GM19372 (cell line): ENCODE measurements at regions not wholly inside any gene's neighbourhood (a gene's known extent, or its start where the extent isn't known, plus 50 kb on each side); places are given as distances from the start of the nearest gene placed in this dataset.
"Not testable (repeated sequence)": the region's sequence is repeated elsewhere in the genome, so short reads cannot be mapped to it uniquely, and the experiment has no call there.

Experiments used
- ATAC-seq: cut with Tn5 transposase; IDR thresholded peaks from one replicate; pipeline ENCODE4 v1.9.1; 2021; ENCODE audit warnings: mild to moderate bottlenecking, low read depth, moderate library complexity; ENCODE audit not compliant: unreplicated experiment

- no peak for ATAC-seq
Observed at GRCh38 chr7:32694182-32694581, 197.4 kb downstream of the KBTBD2 start.

GRCh38 chr7:32691965-32692815, 196.9 kb downstream of the AVL9 start:
- peak; percentile 77 for ATAC-seq

GRCh38 chr7:32688092-32688491, 192.8 kb downstream of the AVL9 start:
- ATAC-seq = not testable (repeated sequence)

GRCh38 chr7:32681174-32681518, 185.9 kb downstream of the AVL9 start:
- ATAC-seq = no peak

GRCh38 chr7:32680259-32681173, 185.2 kb downstream of the AVL9 start:
- ATAC-seq = no peak

DNA sequence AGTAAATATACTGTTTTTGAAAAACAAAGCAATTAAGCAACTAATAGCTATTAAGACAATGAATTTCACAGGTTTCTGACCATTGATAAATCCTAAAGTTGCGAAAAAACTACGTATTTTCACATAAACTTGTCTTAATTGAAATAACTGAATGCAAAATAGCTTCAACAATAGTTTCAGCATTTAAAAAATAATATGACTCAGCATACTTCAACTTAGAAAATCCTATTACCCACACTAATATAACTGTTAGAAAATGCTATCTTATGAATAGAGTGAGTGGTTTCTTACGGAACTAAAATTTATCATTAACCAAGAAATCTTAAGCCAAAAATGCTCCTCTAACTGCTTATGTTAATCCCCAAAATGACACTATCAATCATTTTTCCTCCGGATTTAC, 183.9 kb downstream of the AVL9 start:
- no peak for ATAC-seq

- no peak for ATAC-seq
Observed at GRCh38 chr7:32677593-32677992, 182.3 kb downstream of the AVL9 start.

GRCh38 chr7:32676249-32676941, 181.1 kb downstream of the AVL9 start:
- no peak for ATAC-seq

DNA sequence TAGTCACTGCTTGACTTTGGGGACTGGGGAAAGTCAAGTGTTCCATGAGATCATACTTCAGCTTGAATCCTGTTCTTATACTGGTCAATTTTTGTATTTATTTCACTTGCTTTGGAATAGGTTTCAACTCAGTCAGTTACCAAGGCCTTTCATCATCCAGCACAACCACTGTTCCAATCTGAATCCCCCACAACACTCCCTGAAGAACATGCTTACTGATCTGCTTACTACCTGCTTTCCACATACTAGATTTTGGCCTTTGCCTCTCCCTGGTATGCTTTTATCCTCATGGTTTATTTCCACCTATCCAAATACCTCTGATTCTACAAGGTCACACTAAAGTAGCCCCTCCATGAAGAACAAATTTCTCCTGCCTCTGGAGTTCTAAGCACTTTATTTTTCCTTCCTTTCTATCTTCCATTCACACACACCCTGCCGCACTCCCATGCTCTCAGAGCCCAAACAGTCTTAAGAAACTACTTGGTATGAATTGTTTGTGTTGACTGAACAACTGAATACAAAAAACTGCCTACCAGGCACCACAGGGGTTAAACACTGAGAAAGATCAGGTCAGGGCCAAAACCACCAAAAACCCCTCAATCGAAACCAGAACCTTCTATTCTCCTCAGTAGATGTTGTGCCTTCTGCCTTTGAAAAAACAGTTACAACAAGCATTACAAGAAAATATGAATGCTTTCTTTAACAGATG, 178.1 kb downstream of the AVL9 start:
- ATAC-seq = no peak

- ATAC-seq = no peak
Observed at GRCh38 chr7:32670110-32671025, 175.1 kb downstream of the AVL9 start.

DNA sequence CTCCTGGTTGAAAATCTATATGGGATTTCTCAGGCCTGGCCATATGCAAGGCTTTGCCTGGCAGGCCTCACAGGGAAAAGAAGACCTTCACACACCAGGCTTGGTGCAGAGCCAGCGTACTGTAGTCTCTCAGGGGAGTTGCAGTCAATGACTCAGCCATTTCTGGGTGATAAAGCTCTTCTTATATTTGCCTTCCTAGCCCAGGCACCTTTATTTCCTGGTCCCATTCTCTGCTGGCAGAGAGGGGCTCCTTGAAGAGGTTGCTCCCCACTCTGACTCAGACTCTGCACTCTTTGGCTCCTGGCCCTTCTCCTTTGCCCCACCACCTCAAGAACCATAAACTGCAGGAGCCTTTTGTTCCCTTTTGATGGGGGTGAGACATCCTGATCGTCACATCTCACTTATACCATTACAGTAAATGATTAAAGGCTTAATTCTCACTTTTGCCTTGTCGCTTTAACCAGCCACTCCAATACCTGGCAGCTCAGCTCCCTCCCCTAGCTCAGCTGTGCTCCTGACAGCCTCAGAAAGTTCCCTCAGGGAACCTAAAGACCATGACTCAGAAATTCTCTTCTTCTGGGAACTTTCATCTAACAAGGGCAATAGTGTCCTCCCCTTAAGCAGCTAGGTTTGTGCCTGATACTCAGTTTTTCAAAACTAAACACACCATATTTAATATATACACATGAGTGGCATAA, 174.0 kb downstream of the AVL9 start:
- ATAC-seq = not testable (repeated sequence)

- ATAC-seq = not testable (repeated sequence)
Observed at GRCh38 chr7:32668387-32669097, 173.3 kb downstream of the AVL9 start.

- not testable (repeated sequence) for ATAC-seq
Observed at GRCh38 chr7:32667586-32667985, 172.3 kb downstream of the AVL9 start.

DNA sequence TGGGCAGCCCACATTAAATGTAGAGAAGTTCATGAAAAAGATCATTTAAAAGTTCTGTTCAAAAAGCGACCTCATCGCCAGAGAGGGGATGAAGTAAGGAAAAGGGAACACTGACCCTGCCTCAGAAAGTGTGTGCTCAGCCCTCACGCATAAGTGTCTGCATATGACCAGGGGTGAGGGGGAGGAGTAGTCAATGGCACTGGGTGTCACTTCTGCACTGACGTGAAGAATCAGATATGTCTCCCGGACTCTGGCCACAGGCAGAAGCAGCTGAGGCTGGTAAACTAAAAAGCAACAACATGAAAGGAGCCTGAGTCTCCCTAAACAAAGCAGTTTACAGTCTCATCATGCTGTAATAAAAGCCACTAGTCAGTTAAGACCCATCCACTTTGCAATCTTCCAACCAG, 168.5 kb downstream of the AVL9 start:
- not testable (repeated sequence) for ATAC-seq

DNA sequence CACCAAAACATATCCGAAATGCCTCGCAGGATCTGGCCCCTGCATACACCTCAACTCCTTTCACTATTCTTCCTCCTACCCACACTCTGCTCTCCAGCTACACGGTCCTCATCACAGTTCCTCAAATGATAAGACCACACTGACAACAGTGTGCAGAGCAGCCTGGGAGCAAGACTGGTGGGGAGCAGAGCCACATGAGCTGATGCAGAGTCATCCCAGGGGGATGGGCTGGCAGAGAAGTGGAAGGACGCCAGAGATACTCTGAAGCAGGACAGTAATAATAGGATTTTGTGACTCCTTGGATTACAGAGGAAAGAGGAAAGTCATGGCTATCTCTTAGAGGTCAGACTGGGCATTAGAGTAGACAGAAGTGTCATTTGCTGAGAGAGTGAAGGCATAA, 167.2 kb downstream of the AVL9 start:
- not testable (repeated sequence) for ATAC-seq

- ATAC-seq = no peak
Observed at GRCh38 chr7:32661929-32662328, 166.6 kb downstream of the AVL9 start.

DNA sequence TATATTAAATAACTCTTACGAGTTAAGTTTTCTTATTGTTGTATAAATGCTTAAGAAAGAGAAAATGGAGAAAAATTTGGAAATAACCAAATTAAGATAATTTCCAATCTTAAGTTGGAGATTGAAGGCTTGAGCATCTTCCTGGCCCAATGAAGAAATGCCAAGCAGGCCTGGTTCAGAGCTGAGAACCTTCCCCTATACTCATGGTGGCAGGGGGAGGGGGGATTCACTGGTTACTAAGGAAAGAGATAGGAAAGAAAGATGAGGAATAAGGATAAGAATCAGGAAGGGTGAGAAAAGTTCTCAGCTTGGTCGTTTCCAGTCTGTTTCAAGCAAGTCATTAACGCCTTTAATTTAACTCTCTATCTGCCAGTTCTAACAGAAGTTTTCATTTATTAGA, 166.2 kb downstream of the AVL9 start:
- no peak for ATAC-seq

DNA sequence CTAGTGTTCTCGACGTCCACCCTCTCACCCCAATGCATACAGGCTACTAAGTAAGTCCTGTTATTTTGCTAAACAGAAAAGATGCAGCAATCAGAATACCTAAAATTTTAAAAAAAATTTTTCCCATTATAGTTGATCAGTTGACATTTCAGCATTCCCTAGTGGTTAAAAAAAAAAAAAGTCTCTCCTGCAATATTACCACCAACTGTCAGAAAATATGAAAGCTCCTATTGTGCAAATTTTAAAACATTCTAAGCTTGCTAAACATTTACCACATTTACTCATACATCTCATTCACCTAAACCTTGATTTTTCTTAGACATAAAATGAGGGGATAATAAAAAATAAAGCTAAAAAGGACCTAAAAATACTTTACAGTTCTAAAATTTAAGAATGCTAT, 165.6 kb downstream of the AVL9 start:
- no peak for ATAC-seq
